Renal pelvis (tissue), 1 donor: ENCODE measurements at regions not wholly inside any gene's neighbourhood (a gene's known extent, or its start where the extent isn't known, plus 50 kb on each side); places are given as distances from the start of the nearest gene placed in this dataset.

Source experiments
- DNase-seq: peaks from one replicate; pipeline ENCODE4 v3.0.0-alpha.2; 2013

- DNase-seq: no peak
Observed at GRCh38 chr3:124178531-124178930, 186.6 kb upstream of the ROPN1 start.

- no peak for DNase-seq
Observed at GRCh38 chr3:124200407-124200806, 208.5 kb upstream of the ROPN1 start.

GRCh38 chr3:124201226-124201625, 209.3 kb upstream of the ROPN1 start:
- no peak for DNase-seq

- DNase-seq: no peak
Observed at GRCh38 chr3:124201786-124202185, 209.9 kb upstream of the ROPN1 start.

GRCh38 chr3:124202754-124203153, 210.8 kb upstream of the ROPN1 start:
- DNase-seq: peak; percentile 15

- DNase-seq: no peak
Observed at GRCh38 chr3:124203292-124203691, 211.4 kb upstream of the ROPN1 start.

- no peak for DNase-seq
Observed at GRCh38 chr3:124206225-124207055, 214.5 kb upstream of the ROPN1 start.

GRCh38 chr3:124207077-124207476, 215.2 kb upstream of the ROPN1 start:
- no peak for DNase-seq

GRCh38 chr3:124207873-124208485, 216.1 kb upstream of the ROPN1 start:
- peak; percentile 14 for DNase-seq

GRCh38 chr3:124209426-124209825, 217.5 kb upstream of the ROPN1 start:
- DNase-seq: no peak

- DNase-seq: no peak
Observed at GRCh38 chr3:124210899-124211298, 219.0 kb upstream of the ROPN1 start.

- DNase-seq: no peak
Observed at GRCh38 chr3:124213641-124214040, 221.7 kb upstream of the ROPN1 start.

- peak; percentile 90 for DNase-seq
Observed at GRCh38 chr3:124217542-124217941, 225.6 kb upstream of the ROPN1 start.

GRCh38 chr3:124221422-124221821, 229.5 kb upstream of the ROPN1 start:
- DNase-seq: peak; percentile 17

- DNase-seq: no peak
Observed at GRCh38 chr3:124223853-124224252, 231.9 kb upstream of the ROPN1 start.

GRCh38 chr3:124227150-124227630, 235.3 kb upstream of the ROPN1 start:
- no peak for DNase-seq

GRCh38 chr3:124229420-124229819, 237.5 kb upstream of the ROPN1 start:
- DNase-seq: no peak

- no peak for DNase-seq
Observed at GRCh38 chr3:124229836-124230235, 237.9 kb upstream of the ROPN1 start.

GRCh38 chr3:124230432-124230831, 238.5 kb upstream of the ROPN1 start:
- DNase-seq: no peak

GRCh38 chr3:124230998-124231397, 239.1 kb upstream of the ROPN1 start:
- DNase-seq: no peak

- DNase-seq: no peak
Observed at GRCh38 chr3:124234852-124235252, 242.9 kb upstream of the ROPN1 start.

GRCh38 chr3:124235446-124235845, 243.5 kb upstream of the ROPN1 start:
- DNase-seq: no peak

GRCh38 chr3:124243177-124243859, 251.4 kb upstream of the ROPN1 start:
- DNase-seq: no peak
